NCI-H2107 treated with DMSO at 0.1 percent for 48 hours (cell line): ENCODE measurements at regions not wholly inside any gene's neighbourhood (a gene's known extent, or its start where the extent isn't known, plus 50 kb on each side); places are given as distances from the start of the nearest gene placed in this dataset.

Experiments used
- DNase-seq: peaks from one replicate; lab custom pipeline; 2025; ENCODE audit not compliant: unreplicated experiment; lab: John Stamatoyannopoulos, UW

GRCh38 chr11:11757909-11758308 lies 83.9 kb upstream of the USP47 start:
- DNase-seq: no peak

- no peak for DNase-seq
Measured at GRCh38 chr11:11756718-11757117, 85.1 kb upstream of the USP47 start.

- DNase-seq: no peak
Measured at GRCh38 chr11:11755871-11756270, 85.9 kb upstream of the USP47 start.

- no peak for DNase-seq
Measured at GRCh38 chr11:11752679-11753078, 89.1 kb upstream of the USP47 start.

GRCh38 chr11:11750017-11750878 lies 91.5 kb upstream of the USP47 start:
- no peak for DNase-seq

GRCh38 chr11:11748706-11749365 lies 92.9 kb upstream of the USP47 start:
- no peak for DNase-seq

GRCh38 chr11:11747570-11747969 lies 94.2 kb upstream of the USP47 start:
- DNase-seq: no peak

GRCh38 chr11:11746449-11746848 lies 95.3 kb upstream of the USP47 start:
- no peak for DNase-seq

GRCh38 chr11:11743216-11743615 lies 98.6 kb upstream of the USP47 start:
- no peak for DNase-seq

- DNase-seq: no peak
Measured at GRCh38 chr11:11742486-11742885, 99.3 kb upstream of the USP47 start.

- DNase-seq: no peak
Measured at GRCh38 chr11:11740836-11741235, 100.9 kb upstream of the USP47 start.

- DNase-seq: no peak
Measured at GRCh38 chr11:11740073-11740702, 101.6 kb upstream of the USP47 start.

- DNase-seq: no peak
Measured at GRCh38 chr11:11738370-11738769, 103.4 kb upstream of the USP47 start.

- DNase-seq: peak; percentile 71
Measured at GRCh38 chr11:11735586-11735985, 106.2 kb upstream of the USP47 start.

GRCh38 chr11:11733246-11733747 lies 108.5 kb upstream of the USP47 start:
- DNase-seq: no peak

- no peak for DNase-seq
Measured at GRCh38 chr11:11732116-11732515, 109.7 kb upstream of the USP47 start.

- DNase-seq: no peak
Measured at GRCh38 chr11:11731311-11732083, 109.7 kb upstream of the GALNT18 start.

GRCh38 chr11:11728386-11728785 lies 106.6 kb upstream of the GALNT18 start:
- no peak for DNase-seq

- DNase-seq: no peak
Measured at GRCh38 chr11:11725438-11725837, 103.6 kb upstream of the GALNT18 start.

- DNase-seq: no peak
Measured at GRCh38 chr11:11724994-11725393, 103.2 kb upstream of the GALNT18 start.

- DNase-seq: no peak
Measured at GRCh38 chr11:11722861-11723260, 101.1 kb upstream of the GALNT18 start.
